ENCODE measurements at regions not wholly inside any gene's neighbourhood (a gene's known extent, or its start where the extent isn't known, plus 50 kb on each side); places are given as distances from the start of the nearest gene placed in this dataset.

DNA sequence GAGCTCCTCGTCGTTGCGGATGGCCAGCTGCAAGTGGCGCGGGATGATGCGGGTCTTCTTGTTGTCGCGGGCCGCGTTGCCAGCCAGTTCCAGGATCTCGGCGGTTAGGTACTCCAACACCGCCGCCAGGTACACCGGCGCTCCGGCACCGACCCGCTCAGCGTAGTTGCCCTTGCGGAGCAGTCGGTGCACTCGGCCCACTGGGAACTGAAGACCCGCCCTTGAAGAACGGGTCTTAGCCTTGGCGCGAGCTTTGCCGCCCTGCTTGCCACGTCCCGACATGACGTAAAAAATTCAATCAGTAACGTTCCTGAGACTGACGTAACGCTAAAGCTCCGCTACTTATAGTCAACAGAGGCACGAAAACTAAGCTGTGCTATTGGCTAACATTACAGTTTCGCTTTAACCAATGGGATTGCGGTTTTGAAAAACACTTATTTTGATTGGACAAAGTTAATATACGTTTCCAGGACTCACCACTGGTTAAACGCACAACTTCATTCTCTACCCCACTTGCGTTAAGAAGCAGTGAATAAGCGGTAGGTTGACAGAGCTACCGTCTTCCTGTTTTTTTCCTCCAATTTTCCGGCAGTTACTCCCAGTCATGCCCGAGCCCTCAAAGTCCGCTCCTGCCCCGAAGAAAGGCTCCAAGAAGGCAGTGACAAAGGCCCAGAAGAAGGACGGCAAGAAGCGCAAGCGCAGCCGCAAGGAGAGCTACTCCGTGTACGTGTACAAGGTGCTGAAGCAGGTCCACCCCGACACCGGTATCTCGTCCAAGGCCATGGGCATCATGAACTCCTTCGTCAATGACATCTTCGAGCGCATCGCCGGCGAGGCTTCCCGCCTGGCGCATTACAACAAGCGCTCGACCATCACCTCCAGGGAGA, 73.9 kb downstream of the OR2B2 start:
- TF ChIP-seq PATZ1 (CRISPR knock-in tag; IDR thresholded peaks at IDR 0.05; ENCODE audit: borderline replicate concordance) (no peak), CSDC2 (CRISPR knock-in tag; IDR thresholded peaks at IDR 0.05) (no peak), ARNTL (CRISPR knock-in tag; IDR thresholded peaks at IDR 0.05; ENCODE audit: borderline replicate concordance, low read depth) (no peak), ZFP3 (CRISPR knock-in tag; IDR thresholded peaks at IDR 0.05) (no peak), ZC3H10 (CRISPR knock-in tag; IDR thresholded peaks at IDR 0.05) (no peak)
